GM12865 (cell line): ENCODE measurements at regions not wholly inside any gene's neighbourhood (a gene's known extent, or its start where the extent isn't known, plus 50 kb on each side); places are given as distances from the start of the nearest gene placed in this dataset.

Experiments
- DNase-seq: peaks from one replicate; pipeline ENCODE4 v3.0.0; 2010; ENCODE audit warnings: low read depth
- H3K4me3 ChIP-seq: 2 replicates; pipeline ENCODE4 v1.5.1; 2011; ENCODE audit warnings: mild to moderate bottlenecking, low read depth, low read length, control low read depth
- CTCF ChIP-seq: IDR thresholded peaks from 2 replicates; pipeline ENCODE4 v1.5.1; 2011; ENCODE audit warnings: low read length, control low read depth, low read depth, inconsistent platforms; ENCODE audit not compliant: insufficient read depth; ENCODE audit errors: missing control alignments

- TF ChIP-seq CTCF = no peak
- DNase-seq = no peak
- H3K4me3 ChIP-seq = no peak overlapping the region
Measured at GRCh38 chr2:240232264-240232915, 91.9 kb upstream of the OTOS start.

- H3K4me3 ChIP-seq = no peak overlapping the region
- peak; percentile 64 for DNase-seq
- TF ChIP-seq CTCF = peak; percentile 48
Measured at GRCh38 chr2:240232961-240233884, 92.8 kb upstream of the OTOS start.

GRCh38 chr2:240233885-240234502 lies 93.5 kb upstream of the OTOS start:
- H3K4me3 ChIP-seq = no peak overlapping the region
- no peak for DNase-seq
- TF ChIP-seq CTCF = no peak

- H3K4me3 ChIP-seq = no peak overlapping the region
- no peak for TF ChIP-seq CTCF
- DNase-seq = no peak
Measured at GRCh38 chr2:240234503-240234951, 94.1 kb upstream of the OTOS start.

- DNase-seq = no peak
- no peak for TF ChIP-seq CTCF
- no peak overlapping the region for H3K4me3 ChIP-seq
Measured at GRCh38 chr2:240235149-240235803, 94.8 kb upstream of the OTOS start.

GRCh38 chr2:240235811-240236210 lies 95.4 kb upstream of the OTOS start:
- no peak for TF ChIP-seq CTCF
- no peak for DNase-seq
- H3K4me3 ChIP-seq = no peak overlapping the region
